WTC11 (cell line): ENCODE measurements at regions not wholly inside any gene's neighbourhood (a gene's known extent, or its start where the extent isn't known, plus 50 kb on each side); places are given as distances from the start of the nearest gene placed in this dataset.

ENCODE experiments used
- CREM ChIP-seq: sonication (generic); formaldehyde crosslinking; IDR thresholded peaks from 2 replicates; pipeline ENCODE4 v1.8.1; 2022; ENCODE audit warnings: mild to moderate bottlenecking, missing genetic modification reagents, moderate library complexity
- CTCF ChIP-seq: fragments of 200-600 bp; IDR thresholded peaks from 2 replicates; pipeline ENCODE4 v1.8.0; 2022; ENCODE audit warnings: antibody characterized with exemption
- GABPB1 ChIP-seq: sonication (generic); formaldehyde crosslinking; IDR thresholded peaks from 2 replicates; pipeline ENCODE4 v1.8.1; 2023; ENCODE audit warnings: mild to moderate bottlenecking, missing genetic modification reagents
- JAZF1 ChIP-seq: fragments of 250-450 bp; sonication (Bioruptor Pico); IDR thresholded peaks from 2 replicates; pipeline ENCODE4 v1.9.0; 2021; ENCODE audit warnings: moderate library complexity, mild to moderate bottlenecking, inconsistent platforms
- MYBL2 ChIP-seq: sonication (generic); formaldehyde crosslinking; IDR thresholded peaks from 2 replicates; pipeline ENCODE4 v1.8.1; 2023; ENCODE audit warnings: mild to moderate bottlenecking, moderate library complexity, missing genetic modification reagents
- NFYB ChIP-seq: sonication (generic); formaldehyde crosslinking; conservative IDR thresholded peaks from 2 replicates; pipeline ENCODE4 v1.8.0; 2022; ENCODE audit warnings: low read depth, missing genetic modification reagents
- NR1H2 ChIP-seq: sonication (generic); formaldehyde crosslinking; IDR thresholded peaks from 2 replicates; pipeline ENCODE4 v1.9.0; 2021; ENCODE audit warnings: mild to moderate bottlenecking, moderate library complexity, missing genetic modification reagents
- PRDM15 ChIP-seq: sonication (generic); formaldehyde crosslinking; IDR thresholded peaks from 2 replicates; pipeline ENCODE4 v1.8.0; 2022; ENCODE audit warnings: missing genetic modification reagents
- TP53 ChIP-seq: sonication (generic); formaldehyde crosslinking; IDR thresholded peaks from 2 replicates; pipeline ENCODE4 v1.8.1; 2023; ENCODE audit warnings: mild to moderate bottlenecking, missing genetic modification reagents
- USF1 ChIP-seq: sonication (generic); formaldehyde crosslinking; IDR thresholded peaks from 2 replicates; pipeline ENCODE4 v1.8.0; 2022; ENCODE audit warnings: mild to moderate bottlenecking, missing genetic modification reagents
- USF2 ChIP-seq: sonication (generic); formaldehyde crosslinking; IDR thresholded peaks from 2 replicates; pipeline ENCODE4 v1.8.1; 2023; ENCODE audit warnings: mild to moderate bottlenecking, missing genetic modification reagents, moderate library complexity

GRCh38 chr2:415986-416610 lies 128.2 kb upstream of the ALKAL2 start:
- TF ChIP-seq GABPB1 (CRISPR knock-in tag) = no peak
- no peak for TF ChIP-seq MYBL2 (CRISPR knock-in tag)
- TF ChIP-seq TP53 = no peak
- no peak for TF ChIP-seq CREM (CRISPR knock-in tag)
- no peak for TF ChIP-seq CTCF
- TF ChIP-seq USF1 (CRISPR knock-in tag) = no peak
- TF ChIP-seq PRDM15 (CRISPR knock-in tag) = no peak
- TF ChIP-seq NR1H2 (CRISPR knock-in tag) = no peak
- no peak for TF ChIP-seq NFYB (CRISPR knock-in tag)
- no peak for TF ChIP-seq JAZF1 (CRISPR knock-in tag)
- no peak for TF ChIP-seq USF2 (CRISPR knock-in tag)
